Tibial nerve (tissue), 4 donors: ENCODE measurements at regions not wholly inside any gene's neighbourhood (a gene's known extent, or its start where the extent isn't known, plus 50 kb on each side); places are given as distances from the start of the nearest gene placed in this dataset.

ENCODE experiments used
- DNase-seq, 2 donors: peaks; one replicate each; pipeline ENCODE4 v3.0.0-alpha.2; 2019; ENCODE audit warnings: low spot score in 2 of 2
- H3K27ac ChIP-seq, 4 donors: fragments of 200-600 bp; sonication (generic) in 3 of 4; one replicate each; pipeline ENCODE4 v1.5.1; 2017 to 2019; ENCODE audit warnings: mild to moderate bottlenecking in 1 of 4
- H3K27me3 ChIP-seq, 2 donors: fragments of 200-600 bp; sonication (generic) in 1 of 2; one replicate each; pipeline versions ENCODE4 v1.5.1 to v1.6.0; 2017 to 2019
- H3K36me3 ChIP-seq, 3 donors: fragments of 200-600 bp; sonication (generic); one replicate each; pipeline ENCODE4 v1.5.1; 2018 to 2019
- H3K4me1 ChIP-seq, 4 donors: fragments of 200-600 bp; sonication (generic) in 3 of 4; one replicate each; pipeline ENCODE4 v1.5.1; 2017 to 2019
- H3K4me3 ChIP-seq, 4 donors: fragments of 200-600 bp; sonication (generic) in 3 of 4; one replicate each; pipeline ENCODE4 v1.5.1; 2017 to 2019; ENCODE audit warnings: mild to moderate bottlenecking in 1 of 4, moderate library complexity in 1 of 4
- H3K9me3 ChIP-seq, 4 donors: fragments of 200-600 bp; sonication (generic) in 3 of 4; one replicate each; pipeline ENCODE4 v1.5.1; 2017 to 2019
- EP300 ChIP-seq, 2 donors: sonication (generic); formaldehyde crosslinking; IDR thresholded peaks; one replicate each; pipeline ENCODE4 v1.6.1; 2017; ENCODE audit warnings: antibody characterized with exemption in 2 of 2, mild to moderate bottlenecking in 1 of 2
- POLR2A ChIP-seq, 2 donors: fragments of 450-650 bp; IDR thresholded peaks; one replicate each; pipeline ENCODE4 v1.6.1; 2017; ENCODE audit warnings: antibody characterized with exemption in 2 of 2, mild to moderate bottlenecking in 2 of 2, moderate library complexity in 2 of 2
- WGBS, 2 donors: methylation state at CpG; one replicate each; pipeline ENCODE4 v1.1.5; 2018; 5-methylcytosine and 5-hydroxymethylcytosine counted together
- TF ChIP-seq, protein P1 (sequence below), 5 experiments: fragments of 200-600 bp in 3 of 5; fragments of 450-650 bp in 2 of 5; sonication (generic) in 3 of 5; IDR thresholded peaks; one replicate each; pipeline ENCODE4 v1.5.1; 2016 to 2019; ENCODE audit warnings: antibody characterized with exemption in 5 of 5, mild to moderate bottlenecking in 3 of 5, moderate library complexity in 2 of 5

DNA sequence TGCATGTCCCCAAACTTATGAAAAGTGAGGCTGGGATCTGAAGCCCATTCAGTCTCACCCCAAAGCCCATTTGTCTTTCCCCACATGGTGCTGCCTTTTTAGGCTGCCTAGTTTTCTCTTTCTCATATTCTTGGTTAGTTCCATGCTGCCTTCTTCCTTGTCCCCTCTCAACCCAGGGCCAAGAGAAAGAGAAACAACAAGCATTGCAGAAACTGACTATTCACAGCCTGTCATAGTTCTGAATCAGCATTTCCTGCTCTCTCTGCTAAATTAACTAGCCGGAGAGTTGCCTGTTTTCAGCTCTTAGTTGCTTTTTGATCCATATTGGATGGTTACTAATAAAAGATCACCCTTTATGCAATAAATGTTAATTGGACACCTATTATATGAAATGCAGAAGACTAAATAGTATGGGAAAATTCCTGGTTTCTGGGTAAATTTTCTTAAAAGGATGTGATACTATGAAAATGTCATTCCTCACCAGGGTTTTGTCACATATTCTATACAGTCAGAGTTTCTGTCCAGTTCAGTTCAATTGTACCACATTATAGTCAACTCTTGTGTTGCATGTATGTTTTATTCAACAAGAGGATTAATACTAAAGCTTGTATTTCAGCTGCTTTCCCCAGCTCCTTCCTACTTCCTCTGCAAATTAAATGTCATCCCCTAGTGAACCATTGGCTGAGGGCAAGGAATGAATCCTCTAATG, 246.5 kb downstream of the GALR1 start:
- Histone ChIP-seq H3K27ac (peak overlapping the region in 1 of 4 donors; percentile 36), H3K9me3 (no peaks in the 10 kb centered on the region), H3K4me3 (no peak overlapping the region), H3K4me1 (no peaks in the 10 kb centered on the region), H3K36me3 (no peaks in the 10 kb centered on the region), H3K27me3 (no peaks in the 10 kb centered on the region)
- no peak for DNase-seq
- TF ChIP-seq POLR2A (IDR thresholded peaks at IDR 0.05) (no peak), EP300 (IDR thresholded peaks at IDR 0.05) (no peak)
- TF ChIP-seq, protein P1, sequence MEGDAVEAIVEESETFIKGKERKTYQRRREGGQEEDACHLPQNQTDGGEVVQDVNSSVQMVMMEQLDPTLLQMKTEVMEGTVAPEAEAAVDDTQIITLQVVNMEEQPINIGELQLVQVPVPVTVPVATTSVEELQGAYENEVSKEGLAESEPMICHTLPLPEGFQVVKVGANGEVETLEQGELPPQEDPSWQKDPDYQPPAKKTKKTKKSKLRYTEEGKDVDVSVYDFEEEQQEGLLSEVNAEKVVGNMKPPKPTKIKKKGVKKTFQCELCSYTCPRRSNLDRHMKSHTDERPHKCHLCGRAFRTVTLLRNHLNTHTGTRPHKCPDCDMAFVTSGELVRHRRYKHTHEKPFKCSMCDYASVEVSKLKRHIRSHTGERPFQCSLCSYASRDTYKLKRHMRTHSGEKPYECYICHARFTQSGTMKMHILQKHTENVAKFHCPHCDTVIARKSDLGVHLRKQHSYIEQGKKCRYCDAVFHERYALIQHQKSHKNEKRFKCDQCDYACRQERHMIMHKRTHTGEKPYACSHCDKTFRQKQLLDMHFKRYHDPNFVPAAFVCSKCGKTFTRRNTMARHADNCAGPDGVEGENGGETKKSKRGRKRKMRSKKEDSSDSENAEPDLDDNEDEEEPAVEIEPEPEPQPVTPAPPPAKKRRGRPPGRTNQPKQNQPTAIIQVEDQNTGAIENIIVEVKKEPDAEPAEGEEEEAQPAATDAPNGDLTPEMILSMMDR (IDR thresholded peaks at IDR 0.05) = no peak
- 30 to 42% methylated on average over 1 of the region's 1 CpG for WGBS, 2 donors

DNA sequence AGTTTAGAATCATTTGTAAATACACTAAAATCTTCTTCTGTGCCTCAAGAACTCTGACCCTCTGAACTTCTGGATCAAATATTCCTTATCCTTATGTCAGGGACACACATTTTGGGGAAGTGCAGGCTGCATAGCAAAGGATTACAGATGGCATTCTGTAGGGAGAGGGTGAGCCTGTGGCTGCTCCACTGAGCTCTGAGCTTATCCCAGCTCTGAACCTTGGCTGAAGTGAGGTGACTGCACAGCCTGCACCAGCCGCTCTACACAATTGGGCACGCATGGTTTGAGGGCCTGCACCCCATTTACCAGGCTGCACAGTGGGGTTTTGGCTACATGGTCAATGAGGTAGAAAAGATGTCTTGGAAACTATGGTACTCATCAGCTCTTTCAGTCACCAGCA, 251.6 kb downstream of the GALR1 start:
- H3K4me1 ChIP-seq = no peaks in the 10 kb centered on the region
- 41 to 44% methylated on average over 2 of the region's 2 CpGs for WGBS, 2 donors

DNA sequence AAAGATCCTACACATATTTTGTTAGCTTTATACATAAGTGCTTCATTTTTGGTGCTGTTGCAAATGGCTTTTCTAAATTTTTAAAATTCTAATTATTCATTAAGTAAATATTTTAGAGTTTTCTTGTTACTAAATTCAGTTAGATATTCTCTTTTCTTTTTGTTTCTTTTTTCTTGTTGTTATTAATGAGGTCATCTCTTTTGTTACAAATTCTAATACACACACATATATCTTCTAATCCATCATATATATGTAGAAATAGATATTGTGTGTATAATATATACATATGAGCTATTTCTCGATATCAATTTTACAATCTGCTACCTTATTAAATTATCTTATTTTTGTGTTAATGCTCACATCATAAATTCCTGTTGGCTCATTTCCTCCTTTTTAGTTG, 255.9 kb downstream of the GALR1 start:
- peaks cover 0 to 4% (median 0%) of the 10 kb centered on the region in 4 donors for H3K9me3 ChIP-seq
- TF ChIP-seq, protein P1 (IDR thresholded peaks at IDR 0.05) = no peak
- TF ChIP-seq POLR2A (IDR thresholded peaks at IDR 0.05) (no peak), EP300 (IDR thresholded peaks at IDR 0.05) (no peak)
- H3K4me3 ChIP-seq = no peak overlapping the region
- no peaks in the 10 kb centered on the region for H3K4me1 ChIP-seq
- 89 to 98% methylated on average over 1 of the region's 1 CpG for WGBS, 2 donors
- no peaks in the 10 kb centered on the region for H3K36me3 ChIP-seq
- no peak overlapping the region for H3K27ac ChIP-seq
- DNase-seq = no peak
- H3K27me3 ChIP-seq = no peaks in the 10 kb centered on the region

More for the DNA sequence above, 251.6 kb downstream of the GALR1 start:
- H3K9me3 ChIP-seq = no peaks in the 10 kb centered on the region
- H3K4me3 ChIP-seq = no peak overlapping the region
- no peak for DNase-seq
- TF ChIP-seq, protein P1 (IDR thresholded peaks at IDR 0.05) = no peak
- no peak for TF ChIP-seq POLR2A (IDR thresholded peaks at IDR 0.05)
- no peak for TF ChIP-seq EP300 (IDR thresholded peaks at IDR 0.05)
- H3K27me3 ChIP-seq = no peaks in the 10 kb centered on the region
- no peak overlapping the region for H3K27ac ChIP-seq
- H3K36me3 ChIP-seq = no peaks in the 10 kb centered on the region

DNA sequence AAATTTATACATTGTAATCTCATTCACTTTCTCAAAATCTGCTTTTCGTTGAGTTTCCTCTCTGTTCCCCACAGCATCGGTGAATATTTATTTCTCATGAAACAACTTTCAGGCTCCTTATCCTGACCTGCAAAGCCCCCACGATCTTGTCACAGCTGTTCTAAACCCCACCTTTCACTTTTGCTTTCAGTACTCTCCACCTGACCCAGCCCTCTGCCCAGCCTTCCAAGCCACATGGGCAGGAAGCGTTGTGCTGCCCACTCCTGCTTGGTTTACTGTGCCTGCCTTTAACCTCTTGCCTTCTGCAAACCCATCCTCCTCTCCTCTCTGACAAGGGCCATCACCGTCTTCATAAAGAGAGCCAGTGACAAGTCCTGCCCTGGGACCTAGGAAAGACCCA, 262.5 kb downstream of the GALR1 start:
- no peaks in the 10 kb centered on the region for H3K36me3 ChIP-seq
- no peaks in the 10 kb centered on the region for H3K27me3 ChIP-seq
- DNase-seq = no peak
- peaks cover 0 to 7% (median 0%) of the 10 kb centered on the region in 4 donors for H3K9me3 ChIP-seq
- no peak overlapping the region for H3K4me3 ChIP-seq
- no peak overlapping the region for H3K27ac ChIP-seq
- 77 to 83% methylated on average over 5 of the region's 5 CpGs for WGBS, 2 donors
- no peak for TF ChIP-seq EP300 (IDR thresholded peaks at IDR 0.05)
- TF ChIP-seq POLR2A (IDR thresholded peaks at IDR 0.05) = no peak
- TF ChIP-seq, protein P1 (IDR thresholded peaks at IDR 0.05) = no peak
- no peaks in the 10 kb centered on the region for H3K4me1 ChIP-seq

DNA sequence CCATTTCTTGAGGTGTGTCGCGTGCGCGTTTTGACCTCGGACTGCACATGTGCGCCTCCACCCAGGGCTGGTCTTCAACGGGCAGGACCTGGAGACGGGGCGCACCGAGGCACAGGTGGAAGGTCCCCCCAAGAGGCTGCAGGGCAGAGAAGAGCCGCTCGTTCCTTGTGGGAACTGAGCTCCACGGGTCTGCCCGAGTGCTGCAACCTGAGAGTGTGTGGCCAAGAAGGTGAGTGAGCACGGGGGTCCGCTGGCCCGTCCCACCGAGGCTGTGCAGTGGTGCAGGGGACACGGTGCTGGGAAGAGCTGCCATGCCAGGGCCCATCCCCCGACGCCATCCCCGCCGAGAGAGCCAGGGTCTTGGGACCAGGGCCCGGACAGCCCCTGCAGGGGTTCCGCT, 268.3 kb downstream of the GALR1 start:
- Histone ChIP-seq H3K4me3 (no peak overlapping the region), H3K27ac (no peak overlapping the region), H3K27me3 (no peaks in the 10 kb centered on the region), H3K36me3 (no peaks in the 10 kb centered on the region), H3K9me3 (peaks cover 0 to 3% (median 0%) of the 10 kb centered on the region in 4 donors), H3K4me1 (no peaks in the 10 kb centered on the region)
- no peak for TF ChIP-seq POLR2A (IDR thresholded peaks at IDR 0.05)
- TF ChIP-seq, protein P1 (IDR thresholded peaks at IDR 0.05) = no peak
- TF ChIP-seq EP300 (IDR thresholded peaks at IDR 0.05) = no peak
- no peak for DNase-seq
- WGBS, 2 donors = 94 to 95% methylated on average over 16 to 21 of the region's 25 CpGs
